GM10248 (cell line): ENCODE measurements at regions not wholly inside any gene's neighbourhood (a gene's known extent, or its start where the extent isn't known, plus 50 kb on each side); places are given as distances from the start of the nearest gene placed in this dataset.
A peak's percentile ranks its signal among the peaks of the same experiment; 100 is the strongest.

Experiments
- CTCF ChIA-PET: fragments of 300-600 bp; sonication (Branson Sonifier 250); formaldehyde crosslinking; extraction: SDS; loops from one replicate; lab custom pipeline; 2021; ENCODE audit warnings: antibody characterized with exemption; lab: Yijun Ruan, JAX
- POLR2A ChIA-PET: fragments of 350-650 bp; sonication (Branson Sonifier 250); formaldehyde crosslinking; extraction: SDS; loops from one replicate; lab custom pipeline; 2020; ENCODE audit warnings: antibody characterized with exemption; lab: Yijun Ruan, JAX
- DNase-seq: peaks from one replicate; pipeline ENCODE4 v3.0.0; 2012; ENCODE audit errors: extremely low spot score
- CTCF ChIP-seq: IDR thresholded peaks from 2 replicates; pipeline ENCODE4 v1.5.1; 2012; ENCODE audit warnings: mild to moderate bottlenecking, low read depth; ENCODE audit errors: extremely low read depth, missing control alignments, control extremely low read depth

- CTCF ChIA-PET = no interaction called here
- no peak for DNase-seq
- POLR2A ChIA-PET = no interaction called here
- no peak for TF ChIP-seq CTCF
Measured at GRCh38 chr2:51711766-51712165, 679.8 kb upstream of the NRXN1 start.

- peak; percentile 37 for TF ChIP-seq CTCF
- ChIA-PET CTCF (no interaction called here), POLR2A (no interaction called here)
- no peak for DNase-seq
Measured at GRCh38 chr2:51710222-51710621, 678.3 kb upstream of the NRXN1 start.

GRCh38 chr2:51707625-51708024, 675.7 kb upstream of the NRXN1 start:
- ChIA-PET CTCF (no interaction called here), POLR2A (no interaction called here)
- DNase-seq = no peak
- no peak for TF ChIP-seq CTCF

GRCh38 chr2:51706220-51706619, 674.3 kb upstream of the NRXN1 start:
- ChIA-PET CTCF (no interaction called here), POLR2A (no interaction called here)
- no peak for TF ChIP-seq CTCF
- no peak for DNase-seq

- no peak for DNase-seq
- POLR2A ChIA-PET = no interaction called here
- TF ChIP-seq CTCF = no peak
- CTCF ChIA-PET = no interaction called here
Measured at GRCh38 chr2:51705417-51705816, 673.5 kb upstream of the NRXN1 start.

GRCh38 chr2:51698021-51698420, 666.1 kb upstream of the NRXN1 start:
- no peak for TF ChIP-seq CTCF
- no peak for DNase-seq
- POLR2A ChIA-PET = no interaction called here
- CTCF ChIA-PET = interaction anchor here (0.9 kb wide), 1 partner anchor 18 kb away, joined by 3 read pairs; no protein-coding TSS in a partner anchor

- no peak for TF ChIP-seq CTCF
- ChIA-PET POLR2A (no interaction called here), CTCF (interaction anchor here (0.9 kb wide), 1 partner anchor 19 kb away, joined by 3 read pairs; no protein-coding TSS in a partner anchor)
- no peak for DNase-seq
Measured at GRCh38 chr2:51697095-51697494, 665.2 kb upstream of the NRXN1 start.
